ENCODE measurements at regions not wholly inside any gene's neighbourhood (a gene's known extent, or its start where the extent isn't known, plus 50 kb on each side); places are given as distances from the start of the nearest gene placed in this dataset.
A peak's percentile ranks its signal among the peaks of the same experiment; 100 is the strongest.
"Not testable (repeated sequence)": the region's sequence is repeated elsewhere in the genome, so short reads cannot be mapped to it uniquely, and the experiment has no call there.

GRCh38 chr1:55801481-55801880 is 586.3 kb upstream of the USP24 start:
- in situ Hi-C loops (cut with HindIII; ENCODE audit: low pct_ligation_motif_present, low pct_unique_long_range_greater_than_20kb, low sequenced_read_pairs), result no loop called here
- DNase-seq, result no peak

GRCh38 chr1:55800503-55800902 is 585.3 kb upstream of the USP24 start:
- DNase-seq, result no peak
- in situ Hi-C loops (cut with HindIII; ENCODE audit: low pct_ligation_motif_present, low pct_unique_long_range_greater_than_20kb, low sequenced_read_pairs), result no loop called here

GRCh38 chr1:55793856-55794255 is 578.7 kb upstream of the USP24 start:
- no peak for DNase-seq
- in situ Hi-C loops (cut with HindIII; ENCODE audit: low pct_ligation_motif_present, low pct_unique_long_range_greater_than_20kb, low sequenced_read_pairs), result no loop called here

- DNase-seq, result no peak
- in situ Hi-C loops (cut with HindIII; ENCODE audit: low pct_ligation_motif_present, low pct_unique_long_range_greater_than_20kb, low sequenced_read_pairs), result no loop called here
These were observed 577.7 kb upstream of the USP24 start for GRCh38 chr1:55792870-55793269.

GRCh38 chr1:55789466-55789865 is 574.3 kb upstream of the USP24 start:
- in situ Hi-C loops (cut with HindIII; ENCODE audit: low pct_ligation_motif_present, low pct_unique_long_range_greater_than_20kb, low sequenced_read_pairs), result no loop called here

GRCh38 chr1:55786396-55786795 is 571.2 kb upstream of the USP24 start:
- in situ Hi-C loops (cut with HindIII; ENCODE audit: low pct_ligation_motif_present, low pct_unique_long_range_greater_than_20kb, low sequenced_read_pairs), result no loop called here
- DNase-seq, result no peak

More at GRCh38 chr1:55789466-55789865, 574.3 kb upstream of the USP24 start:
- DNase-seq, result no peak

GRCh38 chr1:55784941-55785450 is 569.8 kb upstream of the USP24 start:
- in situ Hi-C loops (cut with HindIII; ENCODE audit: low pct_ligation_motif_present, low pct_unique_long_range_greater_than_20kb, low sequenced_read_pairs); DNase-seq: not testable (repeated sequence)

- DNase-seq, result peak; percentile 13
- in situ Hi-C loops (cut with HindIII; ENCODE audit: low pct_ligation_motif_present, low pct_unique_long_range_greater_than_20kb, low sequenced_read_pairs), result no loop called here
These were observed 566.8 kb upstream of the USP24 start for GRCh38 chr1:55781944-55782482.

GRCh38 chr1:55781003-55781402 is 565.8 kb upstream of the USP24 start:
- no peak for DNase-seq
- in situ Hi-C loops (cut with HindIII; ENCODE audit: low pct_ligation_motif_present, low pct_unique_long_range_greater_than_20kb, low sequenced_read_pairs), result no loop called here

GRCh38 chr1:55777545-55777944 is 562.4 kb upstream of the USP24 start:
- in situ Hi-C loops (cut with HindIII; ENCODE audit: low pct_ligation_motif_present, low pct_unique_long_range_greater_than_20kb, low sequenced_read_pairs), result no loop called here
- DNase-seq, result no peak

- DNase-seq, result no peak
- in situ Hi-C loops (cut with HindIII; ENCODE audit: low pct_ligation_motif_present, low pct_unique_long_range_greater_than_20kb, low sequenced_read_pairs), result no loop called here
These were observed 559.8 kb upstream of the USP24 start for GRCh38 chr1:55775007-55775406.

- DNase-seq, result no peak
- in situ Hi-C loops (cut with HindIII; ENCODE audit: low pct_ligation_motif_present, low pct_unique_long_range_greater_than_20kb, low sequenced_read_pairs), result no loop called here
These were observed 559.3 kb upstream of the USP24 start for GRCh38 chr1:55774446-55774845.

GRCh38 chr1:55773211-55773940 is 558.2 kb upstream of the USP24 start:
- in situ Hi-C loops (cut with HindIII; ENCODE audit: low pct_ligation_motif_present, low pct_unique_long_range_greater_than_20kb, low sequenced_read_pairs), result no loop called here
- no peak for DNase-seq

GRCh38 chr1:55768327-55768952 is 553.3 kb upstream of the USP24 start:
- DNase-seq, result no peak
- in situ Hi-C loops (cut with HindIII; ENCODE audit: low pct_ligation_motif_present, low pct_unique_long_range_greater_than_20kb, low sequenced_read_pairs), result no loop called here

GRCh38 chr1:55767171-55767570 is 552.0 kb upstream of the USP24 start:
- DNase-seq, result no peak
- in situ Hi-C loops (cut with HindIII; ENCODE audit: low pct_ligation_motif_present, low pct_unique_long_range_greater_than_20kb, low sequenced_read_pairs), result no loop called here

- in situ Hi-C loops (cut with HindIII; ENCODE audit: low pct_ligation_motif_present, low pct_unique_long_range_greater_than_20kb, low sequenced_read_pairs); DNase-seq: not testable (repeated sequence)
These were observed 550.3 kb upstream of the USP24 start for GRCh38 chr1:55765505-55765904.

GRCh38 chr1:55751776-55752175 is 536.6 kb upstream of the USP24 start:
- in situ Hi-C loops (cut with HindIII; ENCODE audit: low pct_ligation_motif_present, low pct_unique_long_range_greater_than_20kb, low sequenced_read_pairs), result no loop called here
- DNase-seq, result no peak

- no peak for DNase-seq
- in situ Hi-C loops (cut with HindIII; ENCODE audit: low pct_ligation_motif_present, low pct_unique_long_range_greater_than_20kb, low sequenced_read_pairs), result no loop called here
These were observed 535.4 kb upstream of the USP24 start for GRCh38 chr1:55750628-55750995.

- in situ Hi-C loops (cut with HindIII; ENCODE audit: low pct_ligation_motif_present, low pct_unique_long_range_greater_than_20kb, low sequenced_read_pairs), result no loop called here
These were observed 534.9 kb upstream of the USP24 start for GRCh38 chr1:55749975-55750627.

More at GRCh38 chr1:55749975-55750627, 534.9 kb upstream of the USP24 start:
- DNase-seq, result no peak

Data from ACHN (cell line).